Activated naive CD4-positive, alpha-beta T cell treated with anti-CD3 and anti-CD28 coated beads for 36 hours (primary cell): ENCODE measurements at regions not wholly inside any gene's neighbourhood (a gene's known extent, or its start where the extent isn't known, plus 50 kb on each side); places are given as distances from the start of the nearest gene placed in this dataset.

ENCODE experiments used
- CTCF ChIA-PET: fragments of 350-600 bp; sonication (Branson Sonifier 250); formaldehyde crosslinking; loops from one replicate; lab custom pipeline; 2021; ENCODE audit warnings: antibody characterized with exemption; lab: Charles Lee
- DNase-seq: peaks from one replicate; pipeline ENCODE4 v3.0.0-alpha.2; 2020
- H3K27ac Mint-ChIP-seq: one replicate; pipeline ENCODE4 v1.8.0; 2021; ENCODE audit warnings: mild to moderate bottlenecking, mixed read lengths
- H3K27me3 Mint-ChIP-seq: one replicate; pipeline ENCODE4 v1.8.0; 2021; ENCODE audit warnings: low read depth, mixed read lengths
- H3K36me3 Mint-ChIP-seq: one replicate; pipeline ENCODE4 v1.8.0; 2021; ENCODE audit warnings: low read depth, mixed read lengths
- H3K4me1 Mint-ChIP-seq: one replicate; pipeline ENCODE4 v1.8.0; 2021; ENCODE audit warnings: low read depth, mixed read lengths
- H3K4me3 Mint-ChIP-seq: one replicate; pipeline ENCODE4 v1.8.0; 2021; ENCODE audit warnings: mild to moderate bottlenecking, moderate library complexity, mixed read lengths
- H3K9me3 Mint-ChIP-seq: one replicate; pipeline ENCODE4 v1.8.0; 2021; ENCODE audit warnings: mixed read lengths
- intact Hi-C: fragments of 100-400 bp; cut with micrococcal nuclease; formaldehyde crosslinking; loops from one replicate; pipeline ENCODE4 v1.15.1; 2023

- CTCF ChIA-PET, result interaction anchor here (0.7 to 1.3 kb wide), 2 partner anchors 10 to 28 kb away, joined by 4 to 5 read pairs; no protein-coding TSS in a partner anchor
- Mint-ChIP-seq H3K4me1 (peaks cover 7% of the 10 kb centered on the region), H3K36me3 (peaks cover 4% of the 10 kb centered on the region), H3K27ac (no peak overlapping the region), H3K9me3 (peaks cover 13% of the 10 kb centered on the region), H3K4me3 (no peak overlapping the region), H3K27me3 (peaks cover 24% of the 10 kb centered on the region)
- DNase-seq, result no peak
- intact Hi-C loops, result no loop called here
These were observed 109.5 kb downstream of the TENT4A start for GRCh38 chr5:6822556-6823343.

GRCh38 chr5:6823996-6824395, 110.8 kb downstream of the TENT4A start:
- no peak overlapping the region for H3K4me3 Mint-ChIP-seq
- CTCF ChIA-PET, result no interaction called here
- H3K27ac Mint-ChIP-seq, result no peak overlapping the region
- peaks cover 19% of the 10 kb centered on the region for H3K4me1 Mint-ChIP-seq
- H3K36me3 Mint-ChIP-seq, result peaks cover 4% of the 10 kb centered on the region
- H3K9me3 Mint-ChIP-seq, result peaks cover 13% of the 10 kb centered on the region
- DNase-seq, result no peak
- H3K27me3 Mint-ChIP-seq, result peaks cover 17% of the 10 kb centered on the region
- intact Hi-C loops, result no loop called here

GRCh38 chr5:6825678-6826244, 112.5 kb downstream of the TENT4A start:
- H3K4me1 Mint-ChIP-seq, result peaks cover 29% of the 10 kb centered on the region
- no peak for DNase-seq
- H3K9me3 Mint-ChIP-seq, result peaks cover 17% of the 10 kb centered on the region
- peaks cover 3% of the 10 kb centered on the region for H3K36me3 Mint-ChIP-seq
- peaks cover 16% of the 10 kb centered on the region for H3K27me3 Mint-ChIP-seq
- H3K4me3 Mint-ChIP-seq, result no peak overlapping the region
- CTCF ChIA-PET, result interaction anchor here (1.3 kb wide), 1 partner anchor 10 kb away, joined by 3 read pairs; no protein-coding TSS in a partner anchor
- H3K27ac Mint-ChIP-seq, result no peak overlapping the region
- intact Hi-C loops, result loop anchor here (5.0 kb wide), 2 partner anchors 58 to 113 kb away; partner anchors contain the start of gene TENT4A

- H3K9me3 Mint-ChIP-seq, result peaks cover 19% of the 10 kb centered on the region
- intact Hi-C loops, result loop anchor here (5.0 kb wide), 2 partner anchors 59 to 114 kb away; partner anchors contain the start of gene TENT4A
- no peak overlapping the region for H3K4me3 Mint-ChIP-seq
- H3K27me3 Mint-ChIP-seq, result peaks cover 16% of the 10 kb centered on the region
- peaks cover 31% of the 10 kb centered on the region for H3K4me1 Mint-ChIP-seq
- CTCF ChIA-PET, result interaction anchor here (0.7 to 1.3 kb wide), 2 partner anchors 9 to 927 kb away, joined by 3 read pairs; no protein-coding TSS in a partner anchor
- no peak for DNase-seq
- H3K36me3 Mint-ChIP-seq, result peaks cover 2% of the 10 kb centered on the region
- H3K27ac Mint-ChIP-seq, result no peak overlapping the region
These were observed 113.5 kb downstream of the TENT4A start for GRCh38 chr5:6826756-6827155.

- CTCF ChIA-PET, result no interaction called here
- peaks cover 22% of the 10 kb centered on the region for H3K27me3 Mint-ChIP-seq
- H3K36me3 Mint-ChIP-seq, result peaks cover 2% of the 10 kb centered on the region
- peak; percentile 59 for DNase-seq
- H3K27ac Mint-ChIP-seq, result no peak overlapping the region
- intact Hi-C loops, result loop anchor here (2.0 to 5.0 kb wide), 3 partner anchors 60 to 1041 kb away; partner anchors contain the start of genes FASTKD3, MTRR and TENT4A
- H3K4me3 Mint-ChIP-seq, result peak overlapping the region; percentile 11
- H3K4me1 Mint-ChIP-seq, result peaks cover 31% of the 10 kb centered on the region
- H3K9me3 Mint-ChIP-seq, result peaks cover 15% of the 10 kb centered on the region
These were observed 114.4 kb downstream of the TENT4A start for GRCh38 chr5:6827526-6828219.

- peak; percentile 70 for DNase-seq
- intact Hi-C loops, result loop anchor here (1.0 to 5.0 kb wide), 7 partner anchors 20 to 1049 kb away; partner anchors contain the start of genes FASTKD3, MTRR, NSUN2 and SRD5A1
- peaks cover 11% of the 10 kb centered on the region for H3K9me3 Mint-ChIP-seq
- H3K27me3 Mint-ChIP-seq, result peaks cover 19% of the 10 kb centered on the region
- no peaks in the 10 kb centered on the region for H3K36me3 Mint-ChIP-seq
- H3K4me1 Mint-ChIP-seq, result peaks cover 31% of the 10 kb centered on the region
- peak overlapping the region; percentile 68 for H3K27ac Mint-ChIP-seq
- no peak overlapping the region for H3K4me3 Mint-ChIP-seq
- CTCF ChIA-PET, result interaction anchor here (1.0 to 1.6 kb wide), 3 partner anchors 9 to 49 kb away, joined by 3 to 5 read pairs (median 3); no protein-coding TSS in a partner anchor
These were observed 116.0 kb downstream of the TENT4A start for GRCh38 chr5:6829150-6829784.

GRCh38 chr5:6830643-6831239, 117.5 kb downstream of the TENT4A start:
- intact Hi-C loops, result no loop called here
- H3K36me3 Mint-ChIP-seq, result no peaks in the 10 kb centered on the region
- peaks cover 12% of the 10 kb centered on the region for H3K9me3 Mint-ChIP-seq
- CTCF ChIA-PET, result interaction anchor here (1.1 kb wide), 1 partner anchor 50 kb away, joined by 3 read pairs; no protein-coding TSS in a partner anchor
- no peak overlapping the region for H3K4me3 Mint-ChIP-seq
- H3K27ac Mint-ChIP-seq, result no peak overlapping the region
- DNase-seq, result no peak
- H3K4me1 Mint-ChIP-seq, result peaks cover 31% of the 10 kb centered on the region
- peaks cover 18% of the 10 kb centered on the region for H3K27me3 Mint-ChIP-seq

- intact Hi-C loops, result no loop called here
These were observed 118.7 kb downstream of the TENT4A start for GRCh38 chr5:6831678-6832671.

GRCh38 chr5:6832994-6833393, 119.8 kb downstream of the TENT4A start:
- Mint-ChIP-seq H3K4me1 (peaks cover 22% of the 10 kb centered on the region), H3K36me3 (no peaks in the 10 kb centered on the region), H3K4me3 (no peak overlapping the region), H3K27ac (no peak overlapping the region), H3K27me3 (peaks cover 15% of the 10 kb centered on the region), H3K9me3 (peaks cover 12% of the 10 kb centered on the region)
- CTCF ChIA-PET, result interaction anchor here (0.7 to 1.2 kb wide), 2 partner anchors 62 to 392 kb away, joined by 3 to 4 read pairs; no protein-coding TSS in a partner anchor
- intact Hi-C loops, result no loop called here
- no peak for DNase-seq

More at GRCh38 chr5:6831678-6832671, 118.7 kb downstream of the TENT4A start:
- CTCF ChIA-PET, result no interaction called here
- Mint-ChIP-seq H3K9me3 (peaks cover 12% of the 10 kb centered on the region), H3K36me3 (no peaks in the 10 kb centered on the region), H3K27me3 (peaks cover 13% of the 10 kb centered on the region), H3K27ac (no peak overlapping the region), H3K4me3 (no peak overlapping the region), H3K4me1 (peaks cover 31% of the 10 kb centered on the region)
- DNase-seq, result no peak

GRCh38 chr5:6833406-6833805, 120.2 kb downstream of the TENT4A start:
- peaks cover 12% of the 10 kb centered on the region for H3K9me3 Mint-ChIP-seq
- H3K27me3 Mint-ChIP-seq, result peaks cover 15% of the 10 kb centered on the region
- no peak overlapping the region for H3K4me3 Mint-ChIP-seq
- no peaks in the 10 kb centered on the region for H3K36me3 Mint-ChIP-seq
- intact Hi-C loops, result no loop called here
- no peak for DNase-seq
- CTCF ChIA-PET, result interaction anchor here (0.7 to 1.2 kb wide), 2 partner anchors 62 to 393 kb away, joined by 3 to 4 read pairs; no protein-coding TSS in a partner anchor
- peaks cover 17% of the 10 kb centered on the region for H3K4me1 Mint-ChIP-seq
- H3K27ac Mint-ChIP-seq, result no peak overlapping the region
